Right lobe of liver (tissue), 6 donors: ENCODE measurements at regions not wholly inside any gene's neighbourhood (a gene's known extent, or its start where the extent isn't known, plus 50 kb on each side); places are given as distances from the start of the nearest gene placed in this dataset.

Experiments
- ATAC-seq, 4 donors: fragments of 200-7000 bp; cut with Tn5 transposase; one replicate each; pipeline ENCODE4 v1.9.1; 2020; ENCODE audit warnings: mild to moderate bottlenecking in 4 of 4, moderate library complexity in 4 of 4
- DNase-seq, 3 donors: peaks; one replicate each; pipeline ENCODE4 v3.0.0-alpha.2; 2020
- H3K27ac ChIP-seq, 3 donors: fragments of 200-600 bp; one replicate each; pipeline ENCODE4 v1.8.0; 2022
- H3K27me3 ChIP-seq, 2 donors: fragments of 200-600 bp; one replicate each; pipeline ENCODE4 v1.8.0; 2022
- H3K36me3 ChIP-seq, 4 donors: fragments of 200-600 bp; sonication (generic) in 1 of 4; one replicate each; pipeline versions ENCODE4 v1.5.1 to v1.8.0; 2017 to 2022; ENCODE audit warnings: control low read depth in 1 of 4
- H3K4me1 ChIP-seq, 4 donors: fragments of 200-600 bp; sonication (generic) in 1 of 4; one replicate each; pipeline versions ENCODE4 v1.5.1 to v1.8.0; 2017 to 2022; ENCODE audit warnings: control low read depth in 1 of 4
- H3K4me3 ChIP-seq, 3 donors: fragments of 200-600 bp; one replicate each; pipeline ENCODE4 v1.8.0; 2022
- H3K9me3 ChIP-seq, 4 donors: fragments of 200-600 bp; sonication (generic) in 1 of 4; one replicate each; pipeline versions ENCODE4 v1.5.1 to v1.8.0; 2017 to 2022; ENCODE audit warnings: control low read depth in 1 of 4
- POLR2A ChIP-seq: fragments of 450-650 bp; IDR thresholded peaks from one replicate; pipeline ENCODE4 v1.6.1; 2017; ENCODE audit warnings: antibody characterized with exemption, mild to moderate bottlenecking
- WGBS: methylation state at CpG from one replicate; pipeline ENCODE4 v1.1.6; 2018; ENCODE audit warnings: low coverage, low lambda C conversion rate; ENCODE audit not compliant: insufficient coverage; ENCODE audit errors: missing lambda C conversion rate; 5-methylcytosine and 5-hydroxymethylcytosine counted together
- intact Hi-C, 2 donors: fragments of 100-400 bp; cut with DNase I; formaldehyde crosslinking; loops; one replicate each; pipeline versions ENCODE4 v1.11.2 to v1.14.1; 2022
- TF ChIP-seq, protein P1 (sequence below), 4 donors: fragments of 200-600 bp in 3 of 4; fragments of 450-650 bp in 1 of 4; IDR thresholded peaks; one replicate each; pipeline versions ENCODE4 v1.5.1 to v1.8.0; 2016 to 2022; ENCODE audit warnings: antibody characterized with exemption in 4 of 4, mild to moderate bottlenecking in 2 of 4
- donor health status: DM: no; HTN: yes; CAD: no.
- donor health status: DM: no; HTN: no; CAD: no.
- donor health status: DM: no; HTN: no; CAD: no.
- donor health status: DM: no; HTN: yes; CAD: no.
- donor health status: DM: no; HTN: yes; CAD: no.

DNA sequence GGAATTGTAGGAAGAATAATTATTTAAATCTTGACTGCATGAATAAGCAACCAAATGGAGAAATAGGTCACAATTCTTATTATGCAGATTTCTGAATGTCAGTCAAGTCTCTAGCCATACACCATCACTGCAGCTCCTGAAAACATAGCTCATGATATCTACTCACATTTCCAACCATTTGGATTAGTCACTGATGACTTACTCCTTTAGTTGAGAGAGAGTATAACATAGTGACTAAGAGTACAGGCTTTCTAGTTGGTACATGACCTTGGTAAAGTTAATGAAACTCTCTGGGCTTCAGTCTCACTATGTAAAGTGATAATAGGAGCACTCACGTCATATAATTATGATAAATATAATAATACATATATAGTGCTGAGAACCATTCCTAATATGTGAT lies 265.2 kb downstream of the KCNA4 start:
- TF ChIP-seq, protein P1, sequence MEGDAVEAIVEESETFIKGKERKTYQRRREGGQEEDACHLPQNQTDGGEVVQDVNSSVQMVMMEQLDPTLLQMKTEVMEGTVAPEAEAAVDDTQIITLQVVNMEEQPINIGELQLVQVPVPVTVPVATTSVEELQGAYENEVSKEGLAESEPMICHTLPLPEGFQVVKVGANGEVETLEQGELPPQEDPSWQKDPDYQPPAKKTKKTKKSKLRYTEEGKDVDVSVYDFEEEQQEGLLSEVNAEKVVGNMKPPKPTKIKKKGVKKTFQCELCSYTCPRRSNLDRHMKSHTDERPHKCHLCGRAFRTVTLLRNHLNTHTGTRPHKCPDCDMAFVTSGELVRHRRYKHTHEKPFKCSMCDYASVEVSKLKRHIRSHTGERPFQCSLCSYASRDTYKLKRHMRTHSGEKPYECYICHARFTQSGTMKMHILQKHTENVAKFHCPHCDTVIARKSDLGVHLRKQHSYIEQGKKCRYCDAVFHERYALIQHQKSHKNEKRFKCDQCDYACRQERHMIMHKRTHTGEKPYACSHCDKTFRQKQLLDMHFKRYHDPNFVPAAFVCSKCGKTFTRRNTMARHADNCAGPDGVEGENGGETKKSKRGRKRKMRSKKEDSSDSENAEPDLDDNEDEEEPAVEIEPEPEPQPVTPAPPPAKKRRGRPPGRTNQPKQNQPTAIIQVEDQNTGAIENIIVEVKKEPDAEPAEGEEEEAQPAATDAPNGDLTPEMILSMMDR (IDR thresholded peaks at IDR 0.05) = no peak
- DNase-seq = no peak
- no peaks in the 10 kb centered on the region for H3K27me3 ChIP-seq
- no peak for ATAC-seq
- 52% methylated on average over 1 of the region's 1 CpG for WGBS
- no peaks in the 10 kb centered on the region for H3K9me3 ChIP-seq
- H3K36me3 ChIP-seq = no peaks in the 10 kb centered on the region
- intact Hi-C loops = no loop called here
- no peaks in the 10 kb centered on the region for H3K4me1 ChIP-seq
- no peak overlapping the region for H3K4me3 ChIP-seq
- no peak overlapping the region for H3K27ac ChIP-seq

DNA sequence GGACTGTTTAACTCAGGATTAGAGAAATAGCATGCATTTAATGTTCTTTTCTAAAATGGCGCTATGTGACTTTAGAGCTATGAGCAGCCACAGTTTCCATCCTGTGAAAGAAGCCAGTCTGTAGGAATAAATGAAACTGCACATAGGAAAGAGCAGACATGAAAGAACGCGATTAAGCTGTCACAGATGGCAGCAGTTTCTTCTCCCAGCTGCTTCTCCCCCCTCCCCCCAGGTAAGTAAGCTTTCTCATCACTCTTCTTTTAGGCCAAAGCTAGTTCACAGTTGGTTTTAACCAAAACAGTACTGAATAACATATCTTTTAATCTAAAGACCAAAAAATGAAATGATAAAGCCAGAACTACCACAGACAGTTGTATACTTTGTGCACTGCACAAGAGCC lies 266.4 kb downstream of the KCNA4 start:
- WGBS = 72% methylated on average over 3 of the region's 3 CpGs
- intact Hi-C loops = no loop called here
- Histone ChIP-seq H3K9me3 (no peaks in the 10 kb centered on the region), H3K27ac (no peak overlapping the region), H3K27me3 (no peaks in the 10 kb centered on the region), H3K36me3 (no peaks in the 10 kb centered on the region), H3K4me1 (no peaks in the 10 kb centered on the region), H3K4me3 (no peak overlapping the region)
- DNase-seq (no peak), ATAC-seq (no peak)
- TF ChIP-seq POLR2A = no peak
- TF ChIP-seq, protein P1 (IDR thresholded peaks at IDR 0.05) = no peak

DNA sequence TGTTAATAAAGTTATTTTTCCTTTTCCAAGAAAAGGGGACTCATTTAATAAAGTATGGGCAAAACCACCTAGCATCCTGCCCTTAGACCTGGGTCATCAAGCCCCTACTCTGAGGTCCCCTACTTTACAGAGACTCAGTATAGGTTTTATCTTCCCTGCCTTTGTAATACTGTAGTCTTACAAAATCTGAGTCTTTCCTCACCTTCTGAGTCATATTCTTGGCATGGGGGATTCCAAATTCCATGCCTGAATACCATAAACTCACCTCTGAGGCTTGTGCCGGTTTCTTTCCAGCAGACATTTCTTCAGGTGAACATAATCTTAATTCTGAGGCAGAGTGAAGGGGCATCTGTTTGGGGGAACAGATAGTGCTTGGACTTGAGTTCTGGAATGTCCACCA lies 282.5 kb downstream of the KCNA4 start:
- ATAC-seq = no peak
- no peaks in the 10 kb centered on the region for H3K36me3 ChIP-seq
- no peaks in the 10 kb centered on the region for H3K9me3 ChIP-seq
- no peak for DNase-seq
- WGBS = 46% methylated on average over 1 of the region's 1 CpG
- no peak overlapping the region for H3K27ac ChIP-seq
- TF ChIP-seq POLR2A = no peak
- TF ChIP-seq, protein P1 (IDR thresholded peaks at IDR 0.05) = no peak
- intact Hi-C loops = no loop called here
- no peak overlapping the region for H3K4me3 ChIP-seq
- no peaks in the 10 kb centered on the region for H3K4me1 ChIP-seq
- no peaks in the 10 kb centered on the region for H3K27me3 ChIP-seq

DNA sequence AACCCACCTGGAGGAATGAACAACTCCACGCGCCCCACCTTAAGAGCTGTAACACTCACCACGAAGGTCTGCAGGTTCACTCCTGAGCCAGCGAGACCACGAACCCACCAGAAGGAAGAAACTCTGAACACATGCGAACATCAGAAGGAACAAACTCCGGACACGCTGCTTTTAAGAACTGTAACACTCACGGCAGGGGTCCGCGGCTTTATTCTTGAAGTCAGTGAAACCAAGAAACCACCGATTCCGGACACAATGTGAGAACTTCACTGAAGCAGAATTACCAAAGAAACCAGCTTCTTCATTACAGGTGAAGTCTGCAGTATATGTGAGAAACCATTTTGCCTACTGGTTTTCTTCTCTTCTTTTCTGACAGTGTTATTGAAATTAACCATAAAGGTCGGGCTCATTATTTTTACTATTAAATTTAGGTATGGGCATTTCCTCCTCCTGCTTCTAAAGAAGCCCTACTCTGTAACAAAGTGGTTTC lies 303.0 kb downstream of the KCNA4 start:
- Histone ChIP-seq H3K36me3 (no peaks in the 10 kb centered on the region), H3K9me3 (no peaks in the 10 kb centered on the region), H3K4me3 (no peak overlapping the region), H3K4me1 (no peaks in the 10 kb centered on the region), H3K27ac (no peak overlapping the region), H3K27me3 (no peaks in the 10 kb centered on the region)
- WGBS = 77% methylated on average over 12 of the region's 14 CpGs
- DNase-seq (no peak), ATAC-seq (no peak)
- intact Hi-C loops = no loop called here
- TF ChIP-seq, protein P1 (IDR thresholded peaks at IDR 0.05) = no peak
- TF ChIP-seq POLR2A = no peak

DNA sequence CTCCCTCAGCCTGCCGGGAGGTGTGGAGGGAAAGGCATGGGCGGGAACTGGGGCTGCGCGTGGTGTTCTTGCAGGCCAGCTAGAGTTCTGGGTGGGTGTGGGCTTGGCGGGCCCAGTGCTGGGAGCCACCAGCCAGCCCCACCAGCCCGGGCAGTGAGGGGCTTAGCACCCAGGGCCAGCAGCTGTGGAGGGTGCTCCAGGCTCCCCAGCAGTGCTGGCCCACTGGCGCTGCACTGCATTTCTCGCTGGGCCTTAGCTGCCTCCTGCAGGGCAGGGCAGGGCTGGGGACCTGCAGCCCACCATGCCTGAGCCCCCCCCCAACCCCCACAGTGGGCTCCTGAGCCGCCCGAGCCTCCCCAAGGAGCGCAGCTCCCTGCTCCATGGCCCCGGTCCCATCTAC lies 304.2 kb downstream of the KCNA4 start:
- Histone ChIP-seq H3K4me1 (no peaks in the 10 kb centered on the region), H3K4me3 (no peak overlapping the region), H3K27ac (no peak overlapping the region), H3K27me3 (no peaks in the 10 kb centered on the region), H3K9me3 (no peaks in the 10 kb centered on the region), H3K36me3 (no peaks in the 10 kb centered on the region)
- ATAC-seq (no peak), DNase-seq (no peak)
- WGBS = no CpG with 5 or more reads among the region's 12 CpGs
- no peak for TF ChIP-seq POLR2A
- TF ChIP-seq, protein P1 (IDR thresholded peaks at IDR 0.05) = no peak
- intact Hi-C loops = no loop called here
